ENCODE measurements at regions not wholly inside any gene's neighbourhood (a gene's known extent, or its start where the extent isn't known, plus 50 kb on each side); places are given as distances from the start of the nearest gene placed in this dataset.
"Not testable (repeated sequence)": the region's sequence is repeated elsewhere in the genome, so short reads cannot be mapped to it uniquely, and the experiment has no call there.

DNA sequence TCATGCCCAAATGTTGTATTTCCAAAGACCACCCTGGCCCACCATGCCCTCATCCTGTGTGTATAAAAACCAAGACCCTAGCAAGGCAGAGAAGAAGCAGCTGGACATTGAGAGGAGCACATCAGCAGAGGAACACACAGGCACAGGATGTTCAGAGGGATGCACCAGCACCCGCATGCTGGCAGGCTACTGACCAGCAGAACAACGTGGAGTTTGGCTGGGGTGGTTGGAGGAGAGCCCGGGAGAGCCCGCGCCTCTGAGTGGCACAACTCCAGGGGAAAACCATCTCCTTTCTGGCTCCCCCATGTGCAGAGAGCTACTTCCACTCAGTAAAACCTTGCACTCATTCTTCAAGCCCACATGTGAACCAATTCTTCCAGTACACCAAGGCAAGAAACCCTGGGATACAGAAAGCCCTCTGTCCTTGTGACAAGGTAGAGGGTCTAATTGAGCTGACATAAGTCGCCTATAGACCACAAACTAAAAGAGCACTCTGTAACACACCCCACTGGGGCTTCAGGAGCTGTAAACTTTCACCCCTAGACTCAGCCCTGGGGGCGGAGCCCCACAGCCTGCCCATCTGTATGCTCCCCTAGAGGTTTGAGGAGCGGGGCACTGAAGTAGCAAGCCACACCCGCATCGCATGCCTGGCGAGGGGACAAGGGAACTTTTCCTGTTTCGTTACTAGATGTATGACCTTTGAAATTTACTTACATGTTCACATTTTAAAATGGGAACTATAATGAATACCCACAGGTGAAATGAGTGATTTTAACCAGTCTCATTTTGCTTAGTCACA lies 831.5 kb upstream of the CITED2 start:
- no peak for DNase-seq

DNA sequence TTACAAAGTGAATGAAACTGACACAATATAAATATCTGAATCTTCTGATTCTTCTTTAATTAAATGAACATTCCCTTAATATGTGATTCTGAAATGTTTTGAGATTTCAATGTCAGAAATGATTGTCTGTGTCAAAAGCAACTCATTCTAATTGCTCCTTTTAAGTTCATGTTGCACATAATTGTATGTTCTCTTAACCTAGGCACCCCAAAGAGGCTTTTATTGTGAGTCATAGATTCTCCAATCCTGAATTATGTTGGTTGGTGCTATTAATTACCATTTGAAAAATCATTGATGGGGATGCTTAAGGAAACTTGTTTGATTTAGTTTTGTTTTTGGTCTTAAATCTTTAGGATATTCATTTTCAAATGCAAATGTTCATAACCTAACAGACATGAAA lies 829.7 kb upstream of the CITED2 start:
- DNase-seq, result no peak

DNA sequence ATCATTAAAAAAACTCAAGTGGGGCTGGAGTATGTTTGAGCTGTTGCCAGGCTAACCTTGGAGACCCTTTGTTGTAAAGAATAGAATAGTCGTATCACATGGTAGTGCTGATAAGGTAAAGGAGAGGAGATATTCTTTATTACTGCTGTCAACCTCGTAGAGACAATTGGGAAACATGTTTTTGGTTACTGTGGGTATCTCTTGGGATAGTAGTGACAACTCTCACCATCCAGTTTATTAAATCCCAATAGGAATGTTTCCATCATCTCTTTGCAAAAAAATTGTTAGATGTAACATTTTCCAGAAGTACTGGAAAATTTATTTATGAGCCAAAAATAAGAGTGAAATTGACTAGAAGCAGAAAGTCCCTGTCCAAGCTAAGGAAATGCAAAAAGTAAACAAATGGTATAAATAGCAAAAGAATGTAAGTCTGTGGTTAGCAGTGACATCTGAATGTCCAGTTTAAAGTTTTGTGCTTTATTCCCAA lies 829.3 kb upstream of the CITED2 start:
- peak in 1 of 2 experiments; percentile 17 for DNase-seq

DNA sequence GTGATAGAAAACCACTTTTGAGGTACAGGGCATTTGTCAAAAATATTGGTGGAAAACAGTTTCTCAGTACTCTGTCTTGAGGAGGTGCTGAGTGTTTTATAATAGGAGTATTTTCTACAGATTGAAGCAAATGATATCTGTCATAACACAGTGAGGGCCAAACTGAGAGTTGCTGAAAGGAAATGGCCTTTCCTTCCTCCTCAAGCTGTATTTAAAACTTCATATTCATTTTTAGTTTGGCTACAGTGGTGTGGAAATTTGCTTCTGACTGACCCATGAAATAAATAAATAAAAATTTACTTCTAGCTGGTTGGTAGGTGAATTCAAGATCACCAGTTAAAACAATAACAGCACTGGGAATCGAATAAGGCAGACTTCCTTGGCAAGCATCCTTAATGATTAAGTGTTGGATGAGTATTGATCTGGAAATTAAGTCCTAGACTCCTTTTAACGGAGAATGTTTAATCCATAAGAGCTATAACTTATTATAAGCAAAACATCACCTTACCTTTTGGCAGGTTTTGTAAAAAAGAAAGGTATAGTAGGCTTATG lies 828.6 kb upstream of the CITED2 start:
- no peak for DNase-seq

DNA sequence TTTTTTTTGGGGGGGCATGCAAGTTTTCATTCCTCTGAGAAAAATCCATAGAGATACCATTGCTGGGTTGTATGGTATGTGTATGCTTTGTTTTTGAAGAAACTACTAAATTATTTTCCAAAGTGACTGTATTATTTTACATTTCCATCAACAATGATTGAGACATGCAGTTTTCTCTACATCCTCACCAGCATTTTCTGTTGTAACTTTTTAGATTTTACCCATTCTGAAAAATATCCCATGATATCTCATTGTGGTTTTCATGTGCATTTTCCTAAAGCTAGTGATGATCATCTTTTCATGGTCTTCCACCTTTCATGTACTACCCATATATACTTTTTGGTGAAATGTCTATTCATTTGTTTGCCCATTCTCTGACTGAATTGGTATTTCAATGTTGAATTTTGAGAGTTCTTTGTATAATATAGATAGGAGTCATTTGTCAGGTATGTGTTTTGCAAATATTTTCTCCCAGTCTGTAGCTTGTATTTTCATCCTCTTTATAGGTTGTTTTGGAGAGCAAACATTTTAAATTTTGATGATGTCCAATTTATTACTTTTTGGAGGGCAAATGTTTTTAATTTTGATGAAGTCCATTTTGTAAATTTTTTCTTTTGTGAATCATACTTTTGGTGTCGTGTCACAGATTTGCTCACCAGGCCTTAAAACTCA lies 827.5 kb upstream of the CITED2 start:
- no peak for DNase-seq

DNA sequence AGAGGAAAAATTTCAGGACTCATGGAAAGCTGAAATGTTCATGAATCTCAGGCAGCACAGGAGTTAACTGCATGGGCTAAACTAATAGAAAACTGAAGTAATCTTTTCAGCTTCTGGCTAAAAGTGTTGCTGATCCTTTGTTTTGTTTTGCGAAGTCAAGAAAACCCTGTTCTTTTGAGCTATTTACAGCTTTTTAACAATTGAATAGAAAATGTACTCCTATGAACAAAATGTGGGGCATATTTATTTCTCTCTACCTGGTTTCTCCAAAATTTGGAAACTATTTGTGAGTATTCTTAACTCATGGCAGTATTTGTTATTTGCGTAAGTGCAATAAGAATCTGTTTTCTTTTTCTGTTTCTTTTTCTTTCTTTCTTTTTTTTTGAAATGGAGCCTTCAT lies 818.8 kb upstream of the CITED2 start:
- no peak for DNase-seq

DNA sequence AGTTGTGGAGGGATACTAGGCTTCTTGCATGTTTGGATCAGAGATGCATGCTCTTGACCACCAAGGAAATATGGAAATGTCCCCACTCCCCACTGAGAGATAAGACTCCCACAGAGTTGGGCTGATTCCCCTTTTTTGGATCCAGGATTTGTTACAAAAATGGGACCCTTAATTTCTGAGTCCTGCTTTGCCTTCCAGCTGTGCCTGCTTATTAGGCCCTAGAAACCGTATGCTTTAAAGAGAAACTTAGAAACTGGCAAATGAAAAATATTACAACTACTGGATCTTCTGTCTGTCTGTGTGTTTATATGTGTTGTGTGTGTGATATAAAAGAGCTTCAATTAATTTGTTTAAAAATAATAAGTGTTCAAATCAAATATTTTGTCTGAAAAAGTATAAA lies 817.6 kb upstream of the CITED2 start:
- no peak for DNase-seq

DNA sequence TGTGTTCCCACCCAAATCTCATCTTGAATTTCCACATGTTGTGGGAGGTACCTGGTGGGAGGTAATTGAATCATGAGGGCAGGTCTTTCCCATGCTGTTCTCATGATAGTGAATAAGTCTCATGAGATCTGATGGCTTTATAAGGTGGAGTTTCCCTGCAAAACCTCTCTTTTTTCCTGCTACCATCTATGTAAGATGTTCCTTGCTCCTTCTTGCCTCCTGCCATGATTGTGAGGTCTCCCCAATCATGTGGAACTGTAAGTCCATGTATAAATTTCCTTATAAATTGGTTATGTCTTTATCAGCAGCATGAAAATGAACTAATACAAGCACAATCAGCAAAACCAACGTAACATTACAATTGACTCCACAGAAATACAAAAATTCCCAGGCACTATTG lies 814.8 kb upstream of the CITED2 start:
- not testable (repeated sequence) for DNase-seq

DNA sequence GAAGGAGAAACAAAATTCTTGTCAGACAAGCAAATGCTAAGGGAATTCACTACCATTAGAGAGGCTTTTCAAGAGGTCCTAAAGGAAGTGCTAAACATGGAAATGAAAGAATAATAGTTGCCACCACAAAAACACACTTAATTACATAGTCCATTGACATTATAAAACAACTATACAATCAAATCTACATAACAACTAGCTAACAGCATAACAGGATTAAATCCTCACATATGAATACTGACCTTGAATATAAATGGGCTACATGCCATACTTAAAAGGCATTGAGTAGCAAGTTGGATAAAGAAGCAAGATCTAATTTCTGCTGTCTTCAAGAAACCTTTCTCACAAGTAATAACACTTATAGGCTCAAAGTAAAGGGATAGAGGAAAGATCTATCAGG lies 811.5 kb upstream of the CITED2 start:
- DNase-seq, result no peak

DNA sequence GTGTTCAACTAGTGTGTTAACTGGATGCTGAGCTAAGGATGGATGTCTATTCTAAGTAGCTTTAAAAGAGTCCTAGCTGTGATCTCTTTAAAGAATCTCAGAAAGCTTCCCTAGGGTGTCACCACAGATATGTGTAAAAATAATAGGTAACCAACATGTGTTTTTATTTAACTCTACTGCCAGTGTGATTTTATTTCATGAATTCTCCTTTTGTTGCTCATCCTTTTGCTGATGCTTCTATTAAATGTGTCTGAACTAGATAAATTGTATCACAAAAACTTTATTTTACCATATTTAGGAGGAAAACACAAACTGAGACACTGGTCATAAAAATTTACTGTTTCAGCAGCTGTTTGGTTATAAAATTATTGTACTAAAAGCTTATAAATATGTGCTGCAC lies 809.4 kb upstream of the CITED2 start:
- DNase-seq, result no peak

DNA sequence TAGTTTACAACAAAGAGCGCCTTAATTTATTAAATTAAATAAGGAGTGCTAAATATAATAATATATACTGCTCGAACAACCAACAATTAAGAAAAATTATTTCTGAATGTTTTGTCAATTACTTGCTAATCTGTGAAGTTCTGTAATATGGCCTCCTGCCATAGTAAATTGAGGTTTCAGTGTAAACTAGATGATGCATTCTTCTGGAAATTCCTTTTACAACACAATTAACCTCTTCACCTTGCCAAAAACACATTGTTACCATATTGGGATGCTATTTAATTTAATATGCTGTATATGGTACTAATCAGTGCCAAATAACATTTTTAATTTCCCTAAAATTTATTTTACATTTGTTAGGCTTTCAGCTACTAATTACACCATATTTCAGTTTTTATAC lies 808.4 kb upstream of the CITED2 start:
- DNase-seq, result no peak

DNA sequence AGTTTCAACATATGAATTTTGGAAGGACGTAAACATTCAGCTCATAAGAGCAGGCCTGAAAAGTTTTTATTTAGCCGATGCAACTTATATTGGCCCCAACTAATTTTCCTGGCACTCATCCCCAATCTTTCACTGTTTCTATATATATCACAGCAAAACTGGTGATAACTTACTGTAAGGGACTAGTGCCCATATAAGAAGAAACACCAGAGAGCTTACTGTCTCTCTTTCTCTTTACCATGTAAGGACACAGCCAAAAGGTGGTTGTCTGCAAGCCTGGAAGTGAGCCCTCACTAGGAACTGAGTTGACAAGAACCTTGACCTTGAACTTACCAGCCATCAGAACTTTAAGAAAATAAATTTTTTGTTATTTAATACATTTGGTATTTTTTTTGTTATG lies 807.4 kb upstream of the CITED2 start:
- no peak for DNase-seq

DNA sequence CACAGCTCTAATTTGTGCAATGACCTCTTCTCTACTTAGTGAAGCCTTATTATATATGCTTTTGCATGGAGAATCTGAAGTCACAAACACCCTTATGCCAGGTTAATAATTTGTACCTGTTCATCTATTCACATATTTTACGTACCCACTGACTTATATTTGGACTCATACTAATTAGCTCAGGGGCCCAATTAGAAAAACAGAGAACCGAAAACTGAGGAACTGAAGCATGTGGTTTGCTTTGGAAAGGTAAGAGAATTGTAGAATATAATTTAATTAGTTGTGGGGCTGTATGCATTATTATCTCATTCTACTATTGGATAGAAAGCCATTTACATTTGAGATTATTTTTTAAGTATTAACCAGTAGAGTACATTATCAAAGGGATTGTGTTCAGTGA lies 805.9 kb upstream of the CITED2 start:
- DNase-seq, result no peak

DNA sequence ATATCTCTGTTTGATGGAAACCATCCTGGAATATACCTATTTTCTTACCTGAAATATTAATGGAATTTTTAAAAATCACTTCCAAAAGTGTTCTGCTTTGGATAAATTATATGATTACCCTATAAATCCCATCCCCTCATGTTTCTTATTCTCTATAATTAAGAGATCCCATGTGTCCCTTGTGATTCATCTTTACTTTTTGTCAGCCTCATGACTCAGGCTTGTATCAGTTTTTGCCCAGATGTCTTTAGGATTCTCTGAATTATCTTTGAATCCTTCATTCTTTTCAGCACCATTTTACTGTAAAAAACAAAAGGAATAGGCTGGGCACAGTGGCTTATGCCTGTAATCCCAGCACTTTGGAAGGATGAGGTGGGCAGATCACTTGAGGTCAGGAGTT lies 804.5 kb upstream of the CITED2 start:
- no peak for DNase-seq

DNA sequence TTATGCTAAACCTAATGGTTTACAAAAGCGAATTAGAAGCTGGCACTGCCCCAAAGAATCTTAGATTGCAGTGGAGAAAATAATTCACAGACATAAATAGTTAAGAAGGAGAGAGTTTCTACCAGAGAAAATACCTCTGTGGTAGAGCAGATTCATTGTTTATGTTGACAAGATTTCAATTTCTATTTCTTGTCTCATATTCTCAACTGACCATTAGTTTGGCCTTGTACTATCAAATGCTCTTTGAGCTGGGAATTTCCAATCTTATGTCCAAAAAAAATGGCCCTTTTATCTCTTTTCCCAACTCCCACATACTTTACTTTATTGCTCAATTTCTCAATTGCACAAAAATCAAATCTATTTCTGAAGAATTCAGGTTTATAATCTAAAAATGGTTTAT lies 804.1 kb upstream of the CITED2 start:
- no peak for DNase-seq

DNA sequence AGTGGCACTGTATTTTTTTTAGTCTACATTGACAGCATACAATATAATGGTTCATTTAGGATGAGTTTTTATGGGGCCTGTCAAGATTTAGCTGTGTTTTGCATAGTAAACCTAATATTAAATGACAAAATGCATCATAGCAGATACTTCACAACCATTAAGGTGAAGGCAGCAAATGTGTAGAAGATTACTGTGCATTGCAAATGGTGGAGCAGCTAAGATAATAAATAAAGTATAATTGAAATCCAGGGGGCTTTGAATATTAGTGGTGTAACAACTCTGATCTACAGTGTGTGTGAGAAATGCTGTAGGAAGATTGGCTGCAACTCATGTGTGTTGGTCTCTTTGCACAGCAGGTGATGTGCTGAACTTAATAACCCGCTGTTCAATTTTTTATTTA lies 801.9 kb upstream of the CITED2 start:
- DNase-seq, result no peak

DNA sequence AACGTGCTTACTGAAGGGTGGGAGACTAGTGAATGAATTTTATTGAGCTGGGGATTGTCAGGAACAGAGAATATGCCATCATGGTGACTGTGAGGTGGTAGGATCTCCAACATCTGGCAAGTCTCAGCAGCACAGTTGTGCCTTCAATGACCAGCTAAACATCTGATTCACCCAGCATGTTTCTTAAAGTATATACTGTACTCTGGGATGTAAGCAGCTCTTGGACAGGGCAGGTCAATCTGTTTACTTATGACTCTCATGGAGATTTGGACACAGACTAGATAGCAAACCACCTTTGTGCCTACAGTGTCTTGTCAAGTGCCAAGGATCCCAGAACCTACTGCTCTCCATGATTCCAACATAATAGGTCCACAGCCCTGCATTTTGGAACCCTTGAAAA lies 801.0 kb upstream of the CITED2 start:
- DNase-seq, result no peak

DNA sequence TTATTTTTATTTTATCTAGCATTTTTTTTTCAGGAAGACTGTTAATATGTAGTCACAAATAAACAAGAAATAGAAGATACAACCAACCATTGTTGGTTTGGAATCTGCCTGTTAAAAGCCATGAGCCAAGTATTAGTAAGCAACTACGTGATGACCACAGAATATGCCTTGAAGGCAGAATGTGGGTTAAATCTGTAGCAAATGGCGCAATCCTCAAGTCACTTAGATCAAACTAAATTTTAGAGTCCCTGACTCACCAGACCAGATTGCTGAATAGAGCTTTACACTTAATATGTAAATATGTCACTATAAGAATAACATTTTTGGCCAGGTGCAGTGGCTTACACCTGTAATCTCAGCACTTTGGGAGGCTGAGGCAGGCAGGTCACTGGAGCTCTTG lies 800.1 kb upstream of the CITED2 start:
- DNase-seq, result no peak

DNA sequence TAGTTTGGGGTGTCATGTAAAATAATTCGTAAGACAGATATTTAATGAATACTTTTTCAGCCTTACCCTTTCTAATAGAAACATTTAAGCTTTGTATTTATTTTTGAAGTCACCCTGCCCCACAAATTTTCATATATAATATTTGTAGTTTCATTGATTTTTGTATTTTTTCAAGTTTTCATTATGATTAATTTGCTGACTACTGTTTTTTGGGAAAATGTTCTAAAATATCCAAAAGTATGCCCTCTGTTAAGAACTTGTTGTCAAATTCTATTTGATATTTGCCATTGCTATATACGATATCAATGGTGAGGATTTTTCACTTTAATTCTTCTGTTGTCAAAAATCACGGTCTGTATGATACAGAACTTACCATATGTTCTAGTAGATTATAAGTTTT lies 793.9 kb upstream of the CITED2 start:
- DNase-seq, result no peak

DNA sequence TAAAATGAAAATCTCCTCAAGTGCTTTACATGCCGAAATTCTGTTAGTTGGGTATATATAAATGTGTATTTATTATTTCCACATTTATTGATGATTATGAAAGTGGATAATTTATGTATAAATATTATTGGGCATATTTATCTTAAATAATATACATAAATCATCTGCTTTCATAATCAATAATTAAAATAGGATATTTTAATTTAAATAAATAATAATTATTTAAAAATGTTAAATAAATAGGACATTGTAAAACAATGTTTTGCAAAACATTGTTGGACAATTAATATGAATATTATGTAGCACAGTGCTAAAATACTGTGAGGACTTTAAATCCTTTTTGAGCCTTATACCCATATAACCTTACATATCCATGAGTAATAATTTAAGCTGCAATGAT lies 786.5 kb upstream of the CITED2 start:
- no peak for DNase-seq

DNA sequence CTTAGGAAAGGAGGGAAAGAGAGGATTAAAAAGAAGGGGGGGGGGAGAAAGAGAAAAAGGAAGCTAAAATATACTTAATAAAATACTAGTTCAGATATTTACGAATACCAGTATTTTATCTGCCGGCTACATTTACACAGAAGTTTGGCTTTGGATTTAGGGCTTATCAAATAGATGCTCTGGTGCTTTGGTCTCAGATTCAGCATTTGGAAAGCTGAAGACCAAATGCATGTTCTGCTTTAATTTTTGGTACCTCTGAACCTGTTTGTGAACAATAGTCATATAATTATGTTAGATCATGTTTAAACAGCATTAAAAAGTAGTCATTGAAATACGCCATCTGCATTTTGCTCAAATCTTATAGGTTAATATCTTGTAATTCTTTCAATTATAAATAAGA lies 786.0 kb upstream of the CITED2 start:
- no peak for DNase-seq

DNA sequence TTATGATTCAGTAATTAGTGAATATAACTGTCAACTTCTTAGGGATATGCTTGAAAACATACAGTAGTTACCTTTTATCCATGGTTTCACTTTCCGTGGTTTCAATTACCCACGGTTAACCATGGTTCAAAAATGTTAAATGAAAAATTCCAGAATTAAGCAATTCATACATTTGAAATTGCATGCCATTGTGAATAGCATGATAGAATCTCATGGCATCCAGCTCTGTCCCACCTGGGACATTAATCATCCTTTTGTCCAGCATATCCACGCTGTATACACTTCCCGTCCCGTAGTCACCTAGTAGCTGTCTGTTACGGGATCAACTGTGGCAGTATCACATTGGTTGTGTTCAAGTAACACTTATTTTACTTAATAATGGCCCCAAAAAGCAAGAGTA lies 781.7 kb upstream of the CITED2 start:
- DNase-seq, result no peak

DNA sequence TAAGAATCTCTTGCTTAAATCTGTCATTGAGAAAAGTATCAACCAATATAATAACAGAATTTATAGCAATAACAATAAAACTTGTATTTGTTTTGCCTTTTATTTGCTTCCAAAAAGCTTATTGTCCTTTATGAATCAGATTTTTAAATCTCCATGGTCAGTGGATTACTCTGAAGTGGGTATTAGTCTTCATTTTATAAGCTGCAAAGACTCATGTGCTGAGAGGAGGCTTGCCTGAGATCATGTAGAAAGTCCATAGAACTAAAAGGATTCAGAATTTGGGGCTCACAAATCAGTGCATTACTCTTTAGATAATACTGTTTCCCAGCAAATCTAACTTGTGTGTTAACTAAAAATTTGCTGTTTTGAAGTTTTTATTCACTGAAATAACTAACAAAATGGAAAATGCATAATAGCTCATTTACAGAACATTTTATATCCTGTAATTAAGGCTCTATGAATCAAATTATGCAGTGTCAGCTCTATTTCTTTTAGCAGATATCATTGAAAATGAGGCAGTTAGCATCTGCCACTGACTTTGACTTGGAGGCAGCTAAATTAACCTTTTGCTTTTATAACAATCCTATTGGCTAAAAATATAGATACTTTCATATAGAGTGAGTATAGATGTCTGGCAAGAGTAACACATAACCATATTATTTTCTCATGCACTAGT lies 781.1 kb upstream of the CITED2 start:
- DNase-seq, result no peak

DNA sequence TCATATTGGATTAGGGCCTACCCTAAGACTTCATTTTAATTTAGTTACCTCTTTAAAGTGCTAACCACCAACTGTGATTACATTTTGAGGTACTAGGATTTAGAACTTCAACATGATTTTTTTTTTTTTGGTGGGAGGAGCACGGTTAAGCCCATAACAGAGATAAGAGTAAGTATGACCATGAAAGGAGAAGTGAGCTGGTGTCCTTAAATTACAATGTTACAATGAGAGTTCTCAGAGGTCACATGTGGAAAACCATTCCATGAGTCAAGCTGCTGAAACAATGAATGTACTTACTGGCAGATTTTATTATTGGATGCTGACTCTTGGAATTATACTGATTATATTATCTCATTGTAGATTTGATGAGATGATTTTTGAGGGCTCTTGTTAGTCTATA lies 779.3 kb upstream of the CITED2 start:
- DNase-seq, result no peak

All from SHP77 (cell line).